ENCODE measurements at regions not wholly inside any gene's neighbourhood (a gene's known extent, or its start where the extent isn't known, plus 50 kb on each side); places are given as distances from the start of the nearest gene placed in this dataset.

DNA sequence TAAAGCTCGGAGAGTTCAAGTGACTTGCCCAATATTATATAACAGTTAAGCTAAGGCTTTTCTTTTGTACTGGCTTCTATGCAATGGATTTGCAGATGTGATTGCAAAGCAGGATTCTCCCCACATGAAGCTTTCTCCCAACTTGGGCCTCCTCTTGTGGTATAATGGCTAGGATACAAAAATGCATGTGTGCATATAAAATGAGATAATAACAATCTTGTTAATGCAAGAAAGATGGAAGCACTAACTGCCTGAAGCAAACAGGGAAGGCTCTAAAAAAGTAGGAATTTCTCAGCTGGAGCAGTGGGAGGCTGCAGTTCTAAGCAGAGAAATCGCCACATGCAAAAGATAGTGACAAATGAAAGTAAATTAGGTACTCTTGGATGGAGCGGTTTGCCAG lies 444.2 kb upstream of the RIOK2 start:
- H2AFZ ChIP-seq (ENCODE audit: low read depth, low read length) = no peak overlapping the region
- H3K4me3 ChIP-seq (ENCODE audit: low read length) = no peak overlapping the region
- TF ChIP-seq TAF1 (IDR thresholded peaks at IDR 0.05; ENCODE audit: low read depth) = no peak
- TF ChIP-seq, protein P1, sequence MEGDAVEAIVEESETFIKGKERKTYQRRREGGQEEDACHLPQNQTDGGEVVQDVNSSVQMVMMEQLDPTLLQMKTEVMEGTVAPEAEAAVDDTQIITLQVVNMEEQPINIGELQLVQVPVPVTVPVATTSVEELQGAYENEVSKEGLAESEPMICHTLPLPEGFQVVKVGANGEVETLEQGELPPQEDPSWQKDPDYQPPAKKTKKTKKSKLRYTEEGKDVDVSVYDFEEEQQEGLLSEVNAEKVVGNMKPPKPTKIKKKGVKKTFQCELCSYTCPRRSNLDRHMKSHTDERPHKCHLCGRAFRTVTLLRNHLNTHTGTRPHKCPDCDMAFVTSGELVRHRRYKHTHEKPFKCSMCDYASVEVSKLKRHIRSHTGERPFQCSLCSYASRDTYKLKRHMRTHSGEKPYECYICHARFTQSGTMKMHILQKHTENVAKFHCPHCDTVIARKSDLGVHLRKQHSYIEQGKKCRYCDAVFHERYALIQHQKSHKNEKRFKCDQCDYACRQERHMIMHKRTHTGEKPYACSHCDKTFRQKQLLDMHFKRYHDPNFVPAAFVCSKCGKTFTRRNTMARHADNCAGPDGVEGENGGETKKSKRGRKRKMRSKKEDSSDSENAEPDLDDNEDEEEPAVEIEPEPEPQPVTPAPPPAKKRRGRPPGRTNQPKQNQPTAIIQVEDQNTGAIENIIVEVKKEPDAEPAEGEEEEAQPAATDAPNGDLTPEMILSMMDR (IDR thresholded peaks at IDR 0.05; ENCODE audit: poor library complexity, severe bottlenecking) = no peak
- TF ChIP-seq RAD21 (conservative IDR thresholded peaks at IDR 0.05) = no peak
- no peak for TF ChIP-seq EZH2 (IDR thresholded peaks at IDR 0.05; ENCODE audit: borderline replicate concordance, insufficient read depth, low read length, poor library complexity, severe bottlenecking)
- TF ChIP-seq, protein P2, sequence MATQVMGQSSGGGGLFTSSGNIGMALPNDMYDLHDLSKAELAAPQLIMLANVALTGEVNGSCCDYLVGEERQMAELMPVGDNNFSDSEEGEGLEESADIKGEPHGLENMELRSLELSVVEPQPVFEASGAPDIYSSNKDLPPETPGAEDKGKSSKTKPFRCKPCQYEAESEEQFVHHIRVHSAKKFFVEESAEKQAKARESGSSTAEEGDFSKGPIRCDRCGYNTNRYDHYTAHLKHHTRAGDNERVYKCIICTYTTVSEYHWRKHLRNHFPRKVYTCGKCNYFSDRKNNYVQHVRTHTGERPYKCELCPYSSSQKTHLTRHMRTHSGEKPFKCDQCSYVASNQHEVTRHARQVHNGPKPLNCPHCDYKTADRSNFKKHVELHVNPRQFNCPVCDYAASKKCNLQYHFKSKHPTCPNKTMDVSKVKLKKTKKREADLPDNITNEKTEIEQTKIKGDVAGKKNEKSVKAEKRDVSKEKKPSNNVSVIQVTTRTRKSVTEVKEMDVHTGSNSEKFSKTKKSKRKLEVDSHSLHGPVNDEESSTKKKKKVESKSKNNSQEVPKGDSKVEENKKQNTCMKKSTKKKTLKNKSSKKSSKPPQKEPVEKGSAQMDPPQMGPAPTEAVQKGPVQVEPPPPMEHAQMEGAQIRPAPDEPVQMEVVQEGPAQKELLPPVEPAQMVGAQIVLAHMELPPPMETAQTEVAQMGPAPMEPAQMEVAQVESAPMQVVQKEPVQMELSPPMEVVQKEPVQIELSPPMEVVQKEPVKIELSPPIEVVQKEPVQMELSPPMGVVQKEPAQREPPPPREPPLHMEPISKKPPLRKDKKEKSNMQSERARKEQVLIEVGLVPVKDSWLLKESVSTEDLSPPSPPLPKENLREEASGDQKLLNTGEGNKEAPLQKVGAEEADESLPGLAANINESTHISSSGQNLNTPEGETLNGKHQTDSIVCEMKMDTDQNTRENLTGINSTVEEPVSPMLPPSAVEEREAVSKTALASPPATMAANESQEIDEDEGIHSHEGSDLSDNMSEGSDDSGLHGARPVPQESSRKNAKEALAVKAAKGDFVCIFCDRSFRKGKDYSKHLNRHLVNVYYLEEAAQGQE (IDR thresholded peaks at IDR 0.05; ENCODE audit: borderline replicate concordance) = no peak
- no peak for TF ChIP-seq EP300 (conservative IDR thresholded peaks at IDR 0.05; ENCODE audit: poor library complexity, severe bottlenecking)
- no peak for TF ChIP-seq POLR2AphosphoS5 (IDR thresholded peaks at IDR 0.05)
- no peak for TF ChIP-seq MXI1 (conservative IDR thresholded peaks at IDR 0.05; ENCODE audit: poor library complexity, severe bottlenecking)
- no peak for TF ChIP-seq SMC3 (conservative IDR thresholded peaks at IDR 0.05; ENCODE audit: poor library complexity)
- H3K4me2 ChIP-seq (ENCODE audit: low read length) = no peak overlapping the region
- H3F3A ChIP-seq (ENCODE audit: insufficient read depth, low read length, poor library complexity, severe bottlenecking) = peaks cover 7% of the 10 kb centered on the region
- H3K79me2 ChIP-seq (replicated peaks; ENCODE audit: insufficient read depth, low read length) = no peaks in the 10 kb centered on the region
- peak overlapping the region; percentile 36 for H3K9ac ChIP-seq (ENCODE audit: low read length)
- H3K27me3 ChIP-seq (ENCODE audit: insufficient read depth, low read depth, low read length) = no peaks in the 10 kb centered on the region
- no peaks in the 10 kb centered on the region for H3K9me3 ChIP-seq (ENCODE audit: low read length)
- H3K9me2 ChIP-seq (ENCODE audit: insufficient read depth, low read length) = no peaks in the 10 kb centered on the region
- no peaks in the 10 kb centered on the region for H3K36me3 ChIP-seq (ENCODE audit: insufficient read depth, low read length)
- H3K27ac ChIP-seq (ENCODE audit: low read length) = peak overlapping the region; percentile 83
- H4K20me1 ChIP-seq (ENCODE audit: insufficient read depth) = no peaks in the 10 kb centered on the region

DNA sequence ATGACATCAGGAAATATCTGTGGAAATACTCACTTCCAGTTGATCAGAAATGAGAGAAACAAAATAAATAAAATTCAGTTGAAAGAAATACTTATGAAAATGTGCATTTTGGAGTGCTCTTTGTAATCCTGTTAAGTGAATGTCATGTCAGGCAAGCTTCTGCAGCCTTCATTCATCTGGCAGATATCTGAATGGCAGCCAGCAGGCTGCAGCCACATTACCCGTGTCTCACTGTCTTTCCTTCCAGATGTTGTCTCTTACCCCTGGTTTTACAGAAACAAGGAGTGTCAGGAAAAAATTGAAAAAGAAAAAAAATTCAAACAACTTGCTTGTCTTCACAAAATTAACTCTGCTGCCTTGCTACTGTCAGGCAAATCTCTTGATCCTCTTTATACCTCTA lies 445.0 kb upstream of the RIOK2 start:
- Histone ChIP-seq H3K4me2 (ENCODE audit: low read length) (peak overlapping the region; percentile 16), H3K79me2 (replicated peaks; ENCODE audit: insufficient read depth, low read length) (no peaks in the 10 kb centered on the region), H3K9me3 (ENCODE audit: low read length) (no peaks in the 10 kb centered on the region), H2AFZ (ENCODE audit: low read depth, low read length) (no peak overlapping the region), H3K9me2 (ENCODE audit: insufficient read depth, low read length) (no peaks in the 10 kb centered on the region), H3K27ac (ENCODE audit: low read length) (peak overlapping the region; percentile 83), H3F3A (ENCODE audit: insufficient read depth, low read length, poor library complexity, severe bottlenecking) (peaks cover 7% of the 10 kb centered on the region), H3K27me3 (ENCODE audit: insufficient read depth, low read depth, low read length) (no peaks in the 10 kb centered on the region), H3K4me3 (ENCODE audit: low read length) (peak overlapping the region; percentile 27), H3K36me3 (ENCODE audit: insufficient read depth, low read length) (no peaks in the 10 kb centered on the region), H4K20me1 (ENCODE audit: insufficient read depth) (no peaks in the 10 kb centered on the region), H3K9ac (ENCODE audit: low read length) (peak overlapping the region; percentile 36)
- TF ChIP-seq EP300 (conservative IDR thresholded peaks at IDR 0.05; ENCODE audit: poor library complexity, severe bottlenecking) = peak; percentile 76
- no peak for TF ChIP-seq MXI1 (conservative IDR thresholded peaks at IDR 0.05; ENCODE audit: poor library complexity, severe bottlenecking)
- no peak for TF ChIP-seq POLR2AphosphoS5 (IDR thresholded peaks at IDR 0.05)

DNA sequence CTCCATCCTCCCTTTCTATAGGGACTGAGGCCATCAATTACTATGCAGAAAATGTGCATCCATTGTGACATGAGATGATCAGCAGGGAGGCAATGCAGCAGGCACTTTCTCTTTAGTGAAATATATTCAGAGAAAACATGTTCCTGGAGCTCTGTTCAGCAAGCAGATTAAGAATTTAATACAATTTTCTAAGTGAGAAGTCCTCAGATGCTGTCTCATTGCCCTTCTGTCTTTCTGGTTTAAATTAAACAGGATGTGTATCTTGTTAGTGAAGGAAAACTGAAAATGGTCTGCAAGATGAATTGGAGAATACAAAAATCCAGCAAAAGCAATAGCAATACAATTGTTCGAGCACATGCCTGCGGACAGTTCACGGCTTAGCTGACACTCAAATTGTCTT lies 445.8 kb upstream of the RIOK2 start:
- Histone ChIP-seq H3K9me2 (ENCODE audit: insufficient read depth, low read length) (no peaks in the 10 kb centered on the region), H3K79me2 (replicated peaks; ENCODE audit: insufficient read depth, low read length) (no peaks in the 10 kb centered on the region), H3K4me3 (ENCODE audit: low read length) (peak overlapping the region; percentile 27), H3K27me3 (ENCODE audit: insufficient read depth, low read depth, low read length) (no peaks in the 10 kb centered on the region), H3K9ac (ENCODE audit: low read length) (peak overlapping the region; percentile 36), H3K4me2 (ENCODE audit: low read length) (peak overlapping the region; percentile 16), H3K27ac (ENCODE audit: low read length) (peak overlapping the region; percentile 83), H3F3A (ENCODE audit: insufficient read depth, low read length, poor library complexity, severe bottlenecking) (peaks cover 7% of the 10 kb centered on the region), H2AFZ (ENCODE audit: low read depth, low read length) (no peak overlapping the region), H3K9me3 (ENCODE audit: low read length) (no peaks in the 10 kb centered on the region), H3K36me3 (ENCODE audit: insufficient read depth, low read length) (no peaks in the 10 kb centered on the region), H4K20me1 (ENCODE audit: insufficient read depth) (no peaks in the 10 kb centered on the region)
- TF ChIP-seq MXI1 (conservative IDR thresholded peaks at IDR 0.05; ENCODE audit: poor library complexity, severe bottlenecking) = no peak
- TF ChIP-seq SMC3 (conservative IDR thresholded peaks at IDR 0.05; ENCODE audit: poor library complexity) = no peak
- TF ChIP-seq TAF1 (IDR thresholded peaks at IDR 0.05; ENCODE audit: low read depth) = no peak
- no peak for TF ChIP-seq POLR2AphosphoS5 (IDR thresholded peaks at IDR 0.05)
- no peak for TF ChIP-seq EP300 (conservative IDR thresholded peaks at IDR 0.05; ENCODE audit: poor library complexity, severe bottlenecking)
- TF ChIP-seq EZH2 (IDR thresholded peaks at IDR 0.05; ENCODE audit: borderline replicate concordance, insufficient read depth, low read length, poor library complexity, severe bottlenecking) = no peak
- TF ChIP-seq, protein P1 (IDR thresholded peaks at IDR 0.05; ENCODE audit: poor library complexity, severe bottlenecking) = no peak
- no peak for TF ChIP-seq RAD21 (conservative IDR thresholded peaks at IDR 0.05)
- TF ChIP-seq, protein P2 (IDR thresholded peaks at IDR 0.05; ENCODE audit: borderline replicate concordance) = no peak
